Suprapubic skin (tissue), 4 donors: ENCODE measurements at regions not wholly inside any gene's neighbourhood (a gene's known extent, or its start where the extent isn't known, plus 50 kb on each side); places are given as distances from the start of the nearest gene placed in this dataset.

Source experiments
- DNase-seq, 2 donors: peaks; one replicate each; pipeline ENCODE4 v3.0.0-alpha.2; 2019; ENCODE audit warnings: low spot score in 2 of 2
- H3K27ac ChIP-seq: fragments of 200-600 bp; sonication (generic); one replicate; pipeline ENCODE4 v1.5.1; 2019
- H3K27me3 ChIP-seq: fragments of 200-600 bp; sonication (generic); one replicate; pipeline ENCODE4 v1.5.1; 2019
- H3K36me3 ChIP-seq: fragments of 200-600 bp; sonication (generic); one replicate; pipeline ENCODE4 v1.5.1; 2019
- H3K4me1 ChIP-seq: fragments of 200-600 bp; sonication (generic); one replicate; pipeline ENCODE4 v1.5.1; 2019
- H3K4me3 ChIP-seq: fragments of 200-600 bp; sonication (generic); one replicate; pipeline ENCODE4 v1.5.1; 2019; ENCODE audit warnings: mild to moderate bottlenecking
- H3K9me3 ChIP-seq: fragments of 200-600 bp; sonication (generic); one replicate; pipeline ENCODE4 v1.5.1; 2019
- CTCF ChIP-seq, 2 donors: fragments of 200-600 bp in 1 of 2; fragments of 450-650 bp in 1 of 2; sonication (generic) in 1 of 2; IDR thresholded peaks; one replicate each; pipeline ENCODE4 v1.5.1; 2016 to 2019; ENCODE audit warnings: antibody characterized with exemption in 2 of 2, mild to moderate bottlenecking in 1 of 2, moderate library complexity in 1 of 2
- EP300 ChIP-seq: sonication (generic); formaldehyde crosslinking; IDR thresholded peaks from one replicate; pipeline ENCODE4 v1.6.1; 2017; ENCODE audit warnings: antibody characterized with exemption
- POLR2A ChIP-seq, 2 donors: fragments of 450-650 bp; IDR thresholded peaks; one replicate each; pipeline ENCODE4 v1.6.1; 2017; ENCODE audit warnings: antibody characterized with exemption in 2 of 2, mild to moderate bottlenecking in 2 of 2, moderate library complexity in 2 of 2
- POLR2AphosphoS5 ChIP-seq, 3 donors: sonication (generic); formaldehyde crosslinking; IDR thresholded peaks; one replicate each; pipeline ENCODE4 v1.6.1; 2017; ENCODE audit warnings: antibody characterized with exemption in 3 of 3
- WGBS: methylation state at CpG from one replicate; pipeline ENCODE4 v1.1.5; 2018; 5-methylcytosine and 5-hydroxymethylcytosine counted together

- peaks cover under 1% of the 10 kb centered on the region for H3K9me3 ChIP-seq
- 82% methylated on average over 3 of the region's 3 CpGs for WGBS
- H3K36me3 ChIP-seq = no peaks in the 10 kb centered on the region
- DNase-seq = no peak
- no peak for TF ChIP-seq EP300
- no peak for TF ChIP-seq CTCF (IDR thresholded peaks at IDR 0.05)
- no peak for TF ChIP-seq POLR2A (IDR thresholded peaks at IDR 0.05)
- no peak for TF ChIP-seq POLR2AphosphoS5 (IDR thresholded peaks at IDR 0.05)
- H3K27me3 ChIP-seq = no peaks in the 10 kb centered on the region
- H3K4me1 ChIP-seq = no peaks in the 10 kb centered on the region
- H3K4me3 ChIP-seq = no peak overlapping the region
- H3K27ac ChIP-seq = no peak overlapping the region
These were observed 303.2 kb upstream of the LRFN5 start for GRCh38 chr14:41303506-41303905.

- DNase-seq = no peak
- Histone ChIP-seq H3K36me3 (no peaks in the 10 kb centered on the region), H3K4me1 (no peaks in the 10 kb centered on the region), H3K27me3 (no peaks in the 10 kb centered on the region), H3K4me3 (no peak overlapping the region), H3K9me3 (no peaks in the 10 kb centered on the region), H3K27ac (no peak overlapping the region)
- TF ChIP-seq POLR2A (IDR thresholded peaks at IDR 0.05) = no peak
- TF ChIP-seq CTCF (IDR thresholded peaks at IDR 0.05) = no peak
- no peak for TF ChIP-seq POLR2AphosphoS5 (IDR thresholded peaks at IDR 0.05)
- WGBS = 91% methylated on average over 3 of the region's 3 CpGs
These were observed 303.9 kb upstream of the LRFN5 start for GRCh38 chr14:41302776-41303175.

GRCh38 chr14:41299924-41300323, 306.8 kb upstream of the LRFN5 start:
- Histone ChIP-seq H3K27ac (no peak overlapping the region), H3K4me1 (no peaks in the 10 kb centered on the region), H3K9me3 (no peaks in the 10 kb centered on the region), H3K36me3 (no peaks in the 10 kb centered on the region), H3K27me3 (no peaks in the 10 kb centered on the region), H3K4me3 (no peak overlapping the region)
- DNase-seq = no peak
- WGBS = 71% methylated on average over 4 of the region's 4 CpGs
- no peak for TF ChIP-seq EP300
- TF ChIP-seq CTCF (IDR thresholded peaks at IDR 0.05) = no peak
- TF ChIP-seq POLR2A (IDR thresholded peaks at IDR 0.05) = no peak
- no peak for TF ChIP-seq POLR2AphosphoS5 (IDR thresholded peaks at IDR 0.05)

- no peak for TF ChIP-seq POLR2A (IDR thresholded peaks at IDR 0.05)
- no peak for TF ChIP-seq POLR2AphosphoS5 (IDR thresholded peaks at IDR 0.05)
- TF ChIP-seq EP300 = no peak
- Histone ChIP-seq H3K4me1 (no peaks in the 10 kb centered on the region), H3K36me3 (no peaks in the 10 kb centered on the region), H3K27ac (no peak overlapping the region), H3K9me3 (no peaks in the 10 kb centered on the region), H3K27me3 (no peaks in the 10 kb centered on the region), H3K4me3 (no peak overlapping the region)
- no peak for DNase-seq
- WGBS = 80% methylated on average over 2 of the region's 2 CpGs
These were observed 308.4 kb upstream of the LRFN5 start for GRCh38 chr14:41298328-41298690.

- Histone ChIP-seq H3K9me3 (no peaks in the 10 kb centered on the region), H3K36me3 (no peaks in the 10 kb centered on the region), H3K27me3 (no peaks in the 10 kb centered on the region), H3K4me1 (no peaks in the 10 kb centered on the region), H3K4me3 (no peak overlapping the region), H3K27ac (no peak overlapping the region)
- TF ChIP-seq POLR2AphosphoS5 (IDR thresholded peaks at IDR 0.05) (no peak), EP300 (no peak), CTCF (IDR thresholded peaks at IDR 0.05) (no peak), POLR2A (IDR thresholded peaks at IDR 0.05) (no peak)
- no peak for DNase-seq
- 53% methylated on average over 5 of the region's 5 CpGs for WGBS
These were observed 308.9 kb upstream of the LRFN5 start for GRCh38 chr14:41297576-41298327.

GRCh38 chr14:41295734-41296133, 310.9 kb upstream of the LRFN5 start:
- no peaks in the 10 kb centered on the region for H3K27me3 ChIP-seq
- no peak overlapping the region for H3K4me3 ChIP-seq
- H3K4me1 ChIP-seq = no peaks in the 10 kb centered on the region
- peaks cover 5% of the 10 kb centered on the region for H3K9me3 ChIP-seq
- no peak for DNase-seq
- WGBS = 88% methylated on average over 3 of the region's 3 CpGs
- no peaks in the 10 kb centered on the region for H3K36me3 ChIP-seq
- TF ChIP-seq EP300 (no peak), POLR2AphosphoS5 (IDR thresholded peaks at IDR 0.05) (no peak), CTCF (IDR thresholded peaks at IDR 0.05) (no peak), POLR2A (IDR thresholded peaks at IDR 0.05) (no peak)
- H3K27ac ChIP-seq = no peak overlapping the region
